ENCODE measurements at regions not wholly inside any gene's neighbourhood (a gene's known extent, or its start where the extent isn't known, plus 50 kb on each side); places are given as distances from the start of the nearest gene placed in this dataset.
A peak's percentile ranks its signal among the peaks of the same experiment; 100 is the strongest.

DNA sequence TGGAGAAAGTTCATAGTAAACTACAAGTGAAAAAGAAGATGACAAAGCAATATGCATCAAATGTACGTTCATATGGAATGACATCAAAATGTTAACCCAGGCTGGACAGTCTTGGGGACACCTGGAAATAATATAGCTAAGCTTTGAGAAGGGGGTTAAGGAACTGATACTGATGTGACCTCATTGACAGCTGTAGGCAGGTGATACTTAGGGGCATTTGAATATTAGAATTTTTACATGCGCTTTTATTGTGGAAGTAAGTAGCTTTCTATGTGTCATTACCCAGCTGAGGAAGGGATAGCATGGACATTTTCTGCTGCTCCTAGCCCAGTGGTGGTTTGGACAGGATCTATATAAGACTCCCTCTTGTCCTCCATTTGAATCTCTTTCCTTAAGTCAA is 299.7 kb downstream of the CWC27 start:
- no peaks in the 10 kb centered on the region for H3K9me3 Mint-ChIP-seq
- ATAC-seq (replicated peaks) (peak; percentile 63 to 64), DNase-seq (no peak)
- H3K4me1 Mint-ChIP-seq = peaks cover 41 to 48% of the 10 kb centered on the region in 2 donors
- H3K27ac Mint-ChIP-seq = peak overlapping the region; percentile 75
- H3K27me3 Mint-ChIP-seq = peaks cover 0 to 9% of the 10 kb centered on the region in 2 donors
- no peaks in the 10 kb centered on the region for H3K36me3 Mint-ChIP-seq
- H3K4me3 Mint-ChIP-seq = peak overlapping the region in 1 of 2 donors; percentile 9

- no peak for DNase-seq
- no peak overlapping the region for H3K4me3 Mint-ChIP-seq
- H3K27me3 Mint-ChIP-seq = peaks cover 0 to 5% of the 10 kb centered on the region in 2 donors
- peaks cover 37 to 44% of the 10 kb centered on the region in 2 donors for H3K4me1 Mint-ChIP-seq
- H3K27ac Mint-ChIP-seq = no peak overlapping the region
- H3K36me3 Mint-ChIP-seq = no peaks in the 10 kb centered on the region
- H3K9me3 Mint-ChIP-seq = no peaks in the 10 kb centered on the region
- ATAC-seq (replicated peaks) = peak in 1 of 2 donors; percentile 35
These were observed 301.3 kb downstream of the CWC27 start for GRCh38 chr5:65070026-65070425.

GRCh38 chr5:65072850-65073249 is 304.1 kb downstream of the CWC27 start:
- Mint-ChIP-seq H3K4me3 (no peak overlapping the region), H3K9me3 (no peaks in the 10 kb centered on the region), H3K4me1 (peaks cover 29 to 33% of the 10 kb centered on the region in 2 donors), H3K27me3 (peaks cover 0 to 2% of the 10 kb centered on the region in 2 donors), H3K27ac (no peak overlapping the region), H3K36me3 (no peaks in the 10 kb centered on the region)
- DNase-seq (no peak), ATAC-seq (replicated peaks) (no peak)

DNA sequence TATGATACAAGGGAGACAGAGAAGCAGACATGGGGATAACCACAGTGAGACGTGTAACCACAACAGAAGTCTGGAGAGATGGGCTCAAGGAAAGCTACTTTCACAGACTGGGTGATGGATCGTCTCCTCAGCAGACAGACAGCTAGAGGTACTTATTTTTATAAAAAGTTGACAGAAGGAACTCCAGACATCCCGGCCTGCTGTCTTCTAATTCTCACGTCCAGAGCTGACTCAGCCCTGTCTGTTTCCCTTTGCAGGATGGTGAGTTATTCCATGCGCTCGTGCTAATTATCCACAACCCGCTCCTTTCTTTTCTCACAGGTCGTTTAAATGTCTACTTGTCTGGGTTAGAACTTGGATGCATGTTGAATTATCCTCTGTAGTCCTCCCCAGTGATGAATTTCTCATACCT is 304.5 kb downstream of the CWC27 start:
- H3K27me3 Mint-ChIP-seq = peaks cover 0 to 6% of the 10 kb centered on the region in 2 donors
- H3K27ac Mint-ChIP-seq = no peak overlapping the region
- DNase-seq (no peak), ATAC-seq (replicated peaks) (no peak)
- no peaks in the 10 kb centered on the region for H3K36me3 Mint-ChIP-seq
- H3K4me3 Mint-ChIP-seq = no peak overlapping the region
- no peaks in the 10 kb centered on the region for H3K9me3 Mint-ChIP-seq
- peaks cover 32 to 37% of the 10 kb centered on the region in 2 donors for H3K4me1 Mint-ChIP-seq

- Mint-ChIP-seq H3K9me3 (no peaks in the 10 kb centered on the region), H3K27ac (no peak overlapping the region), H3K4me1 (peaks cover 26 to 27% of the 10 kb centered on the region in 2 donors), H3K36me3 (no peaks in the 10 kb centered on the region), H3K27me3 (peaks cover 0 to 7% of the 10 kb centered on the region in 2 donors), H3K4me3 (no peak overlapping the region)
- no peak for DNase-seq
- ATAC-seq (replicated peaks) = no peak
These were observed 307.0 kb downstream of the CWC27 start for GRCh38 chr5:65075623-65076250.

GRCh38 chr5:65076251-65076869 is 307.6 kb downstream of the CWC27 start:
- Mint-ChIP-seq H3K27ac (no peak overlapping the region), H3K36me3 (no peaks in the 10 kb centered on the region), H3K27me3 (peaks cover 0 to 7% of the 10 kb centered on the region in 2 donors), H3K4me3 (no peak overlapping the region), H3K9me3 (no peaks in the 10 kb centered on the region), H3K4me1 (peaks cover 26 to 27% of the 10 kb centered on the region in 2 donors)
- peak; percentile 92 to 93 for ATAC-seq (replicated peaks)
- peak; percentile 39 for DNase-seq

GRCh38 chr5:65077653-65078052 is 308.9 kb downstream of the CWC27 start:
- ATAC-seq (replicated peaks) (no peak), DNase-seq (no peak)
- Mint-ChIP-seq H3K4me3 (no peak overlapping the region), H3K27ac (no peak overlapping the region), H3K36me3 (no peaks in the 10 kb centered on the region), H3K9me3 (no peaks in the 10 kb centered on the region), H3K4me1 (peaks cover 18 to 27% of the 10 kb centered on the region in 2 donors), H3K27me3 (peaks cover 0 to 7% of the 10 kb centered on the region in 2 donors)

GRCh38 chr5:65078331-65078730 is 309.6 kb downstream of the CWC27 start:
- Mint-ChIP-seq H3K9me3 (no peaks in the 10 kb centered on the region), H3K27ac (no peak overlapping the region), H3K4me1 (peaks cover 12 to 21% of the 10 kb centered on the region in 2 donors), H3K36me3 (no peaks in the 10 kb centered on the region), H3K27me3 (peaks cover 0 to 7% of the 10 kb centered on the region in 2 donors), H3K4me3 (no peak overlapping the region)
- no peak for DNase-seq
- ATAC-seq (replicated peaks) = no peak

DNA sequence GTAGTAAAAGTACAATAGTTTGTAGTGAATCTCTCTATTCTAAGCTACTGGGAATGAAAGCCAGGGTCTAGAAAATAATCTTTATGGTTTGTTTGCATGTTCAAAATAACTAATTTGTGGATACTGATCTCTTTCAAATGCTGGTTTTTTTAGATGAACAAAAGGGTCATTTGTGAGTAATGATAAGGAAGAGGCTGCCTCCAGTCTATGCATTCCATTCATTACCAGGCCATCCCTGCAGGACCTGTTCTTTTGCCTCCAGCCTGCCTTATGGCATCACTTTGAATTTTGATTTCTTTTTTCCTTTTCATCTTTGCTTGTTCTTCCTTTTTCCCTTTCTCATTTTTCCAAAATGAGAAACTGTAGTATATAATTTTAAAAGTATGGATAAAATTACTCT is 312.3 kb downstream of the CWC27 start:
- Mint-ChIP-seq H3K27ac (no peak overlapping the region), H3K27me3 (peaks cover 0 to 7% of the 10 kb centered on the region in 2 donors), H3K4me1 (peaks cover 12 to 15% of the 10 kb centered on the region in 2 donors), H3K9me3 (no peaks in the 10 kb centered on the region), H3K36me3 (no peaks in the 10 kb centered on the region), H3K4me3 (no peak overlapping the region)
- no peak for ATAC-seq (replicated peaks)
- DNase-seq = no peak

DNA sequence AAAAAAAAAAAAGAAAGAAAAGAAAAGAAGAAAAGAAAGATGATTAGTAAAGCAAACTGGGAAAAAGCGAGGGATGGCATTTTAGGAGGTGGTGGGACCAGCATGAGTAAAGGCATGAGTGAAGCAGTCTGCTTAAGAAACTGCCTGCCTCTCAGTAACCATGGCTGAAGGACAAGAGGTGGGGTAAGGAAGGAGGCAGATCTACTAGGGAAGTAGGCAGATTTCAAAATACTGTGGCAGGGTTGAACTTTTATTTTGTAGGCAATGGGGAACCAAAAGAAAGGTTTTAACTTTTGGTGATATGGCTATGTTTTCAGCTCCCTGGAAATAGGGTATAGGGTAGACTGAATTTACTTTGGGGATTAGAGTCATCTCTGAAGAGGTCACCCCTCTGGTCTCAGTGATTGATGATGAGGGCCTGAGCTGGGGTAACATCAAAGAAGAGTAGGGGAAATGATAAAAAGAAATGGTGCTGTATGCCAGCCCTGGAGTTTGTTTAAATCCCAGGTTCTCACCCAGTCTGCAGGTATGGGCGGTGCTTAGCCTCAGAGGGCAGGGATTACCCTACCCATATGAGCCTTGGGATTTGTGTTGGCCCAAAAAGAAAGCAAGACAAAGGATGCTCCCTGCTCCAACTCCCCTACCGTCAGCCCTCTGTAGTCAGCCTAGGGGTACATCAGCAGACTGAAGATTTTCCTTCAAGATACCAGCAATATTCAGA is 316.2 kb downstream of the CWC27 start:
- Mint-ChIP-seq H3K36me3 (no peaks in the 10 kb centered on the region), H3K9me3 (peaks cover under 1 to 2% of the 10 kb centered on the region in 2 donors), H3K4me1 (no peaks in the 10 kb centered on the region), H3K27ac (no peak overlapping the region), H3K27me3 (peaks cover 0 to 1% of the 10 kb centered on the region in 2 donors), H3K4me3 (no peak overlapping the region)
- ATAC-seq (replicated peaks) (no peak), DNase-seq (no peak)

DNA sequence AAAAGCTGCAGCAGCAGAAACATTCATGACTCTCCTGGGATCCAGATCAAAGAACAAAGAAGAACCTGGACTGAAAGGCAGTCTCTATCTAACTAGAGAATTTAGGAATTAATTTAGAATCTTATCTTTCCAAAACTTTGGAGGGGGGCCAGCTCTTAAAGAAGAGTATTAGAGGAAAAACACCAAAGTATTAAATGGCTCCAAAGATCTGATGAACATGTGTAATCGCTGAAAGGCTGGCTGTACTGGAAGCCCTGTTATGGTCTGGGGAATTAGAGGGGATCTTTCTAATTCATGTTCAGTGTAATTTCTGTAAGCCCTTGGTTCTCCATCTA is 316.8 kb downstream of the CWC27 start:
- Mint-ChIP-seq H3K9me3 (peaks cover 1 to 4% of the 10 kb centered on the region in 2 donors), H3K4me3 (no peak overlapping the region), H3K4me1 (no peaks in the 10 kb centered on the region), H3K36me3 (no peaks in the 10 kb centered on the region), H3K27ac (no peak overlapping the region), H3K27me3 (peaks cover under 1 to 3% of the 10 kb centered on the region in 2 donors)
- DNase-seq (no peak), ATAC-seq (replicated peaks) (no peak)

DNA sequence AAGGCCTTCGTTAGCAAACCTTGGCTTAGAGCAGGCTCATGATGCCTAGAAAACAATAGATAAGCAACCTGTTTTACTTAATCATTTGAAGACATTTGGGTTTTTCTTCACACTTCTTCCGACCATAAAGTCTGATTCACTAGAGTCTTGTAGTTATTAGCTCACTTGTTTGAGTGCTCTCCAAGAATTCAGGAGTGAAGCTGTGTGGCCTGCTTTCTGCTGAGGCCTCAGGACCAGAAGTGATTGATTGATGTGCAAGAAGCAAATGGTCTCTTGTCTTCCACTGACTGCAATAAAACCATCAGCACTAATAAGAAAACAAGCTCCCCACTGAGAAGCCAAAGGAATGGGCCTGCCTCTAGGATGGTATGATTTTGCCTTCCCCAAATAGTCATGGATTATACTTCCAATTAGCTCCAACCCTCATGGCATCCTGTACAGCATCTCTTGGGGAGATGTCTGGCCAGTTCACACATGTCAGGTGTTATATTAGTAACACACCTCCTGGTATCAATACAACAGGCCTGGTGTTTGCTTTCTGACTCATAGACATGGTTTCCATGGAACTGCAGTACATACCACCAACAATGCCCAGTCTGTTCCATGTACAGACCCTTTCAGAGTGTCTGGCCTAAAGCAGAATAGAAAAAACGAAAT is 317.6 kb downstream of the CWC27 start:
- DNase-seq = no peak
- ATAC-seq (replicated peaks) = no peak
- no peak overlapping the region for H3K27ac Mint-ChIP-seq

GRCh38 chr5:65087154-65087553 is 318.4 kb downstream of the CWC27 start:
- DNase-seq = no peak
- ATAC-seq (replicated peaks) = no peak
- Mint-ChIP-seq H3K27me3 (peaks cover 3 to 6% of the 10 kb centered on the region in 2 donors), H3K27ac (no peak overlapping the region), H3K4me3 (no peak overlapping the region), H3K9me3 (peaks cover 8 to 10% of the 10 kb centered on the region in 2 donors), H3K4me1 (no peaks in the 10 kb centered on the region), H3K36me3 (no peaks in the 10 kb centered on the region)

More for the DNA sequence above, 317.6 kb downstream of the CWC27 start:
- Mint-ChIP-seq H3K4me1 (no peaks in the 10 kb centered on the region), H3K4me3 (no peak overlapping the region), H3K9me3 (peaks cover 8% of the 10 kb centered on the region in 2 donors), H3K36me3 (no peaks in the 10 kb centered on the region), H3K27me3 (peaks cover 3 to 6% of the 10 kb centered on the region in 2 donors)

- H3K36me3 Mint-ChIP-seq = no peaks in the 10 kb centered on the region
- no peak overlapping the region for H3K27ac Mint-ChIP-seq
- peaks cover 3 to 11% of the 10 kb centered on the region in 2 donors for H3K27me3 Mint-ChIP-seq
- ATAC-seq (replicated peaks) (no peak), DNase-seq (no peak)
- H3K4me3 Mint-ChIP-seq = no peak overlapping the region
- peaks cover 10 to 12% of the 10 kb centered on the region in 2 donors for H3K9me3 Mint-ChIP-seq
- no peaks in the 10 kb centered on the region for H3K4me1 Mint-ChIP-seq
These were observed 325.5 kb downstream of the CWC27 start for GRCh38 chr5:65094279-65094678.

All from stimulated activated naive B cell treated with anti-CD40 and anti-IgM and Interleukin-4, amounts not matched to agents 10 μg/mL and 1 μg/mL and 100 μg/mL, for 72 hours (primary cell).